Stimulated activated CD8-positive, alpha-beta memory T cell treated with anti-CD3 and anti-CD28 coated beads, Interleukin-12 subunit alpha, Interleukin-12 subunit beta, amount 100 ng/mL, for 1 hour (primary cell): ENCODE measurements at regions not wholly inside any gene's neighbourhood (a gene's known extent, or its start where the extent isn't known, plus 50 kb on each side); places are given as distances from the start of the nearest gene placed in this dataset.

Experiments
- DNase-seq: peaks from one replicate; pipeline ENCODE4 v3.0.0-alpha.2; 2020; ENCODE audit warnings: low read depth

- DNase-seq: no peak
Measured at GRCh38 chr7:22676385-22676784, 50.6 kb upstream of the IL6 start.

- no peak for DNase-seq
Measured at GRCh38 chr7:22675917-22676343, 51.1 kb upstream of the IL6 start.

- no peak for DNase-seq
Measured at GRCh38 chr7:22675421-22675820, 51.6 kb upstream of the IL6 start.

- DNase-seq: no peak
Measured at GRCh38 chr7:22672846-22673680, 53.9 kb upstream of the IL6 start.

- no peak for DNase-seq
Measured at GRCh38 chr7:22671177-22671879, 55.7 kb upstream of the IL6 start.

GRCh38 chr7:22670422-22670815 is 56.6 kb upstream of the IL6 start:
- no peak for DNase-seq

- no peak for DNase-seq
Measured at GRCh38 chr7:22669692-22670421, 57.1 kb upstream of the IL6 start.

- no peak for DNase-seq
Measured at GRCh38 chr7:22668971-22669401, 58.0 kb upstream of the IL6 start.

- no peak for DNase-seq
Measured at GRCh38 chr7:22667562-22668239, 59.3 kb upstream of the IL6 start.

- no peak for DNase-seq
Measured at GRCh38 chr7:22667187-22667561, 59.8 kb upstream of the IL6 start.

GRCh38 chr7:22666732-22667131 is 60.3 kb upstream of the IL6 start:
- no peak for DNase-seq

GRCh38 chr7:22665923-22666322 is 61.1 kb upstream of the IL6 start:
- no peak for DNase-seq

GRCh38 chr7:22664988-22665798 is 61.8 kb upstream of the IL6 start:
- no peak for DNase-seq

- no peak for DNase-seq
Measured at GRCh38 chr7:22663721-22664120, 63.3 kb upstream of the IL6 start.

GRCh38 chr7:22663357-22663718 is 63.7 kb upstream of the IL6 start:
- DNase-seq: no peak

GRCh38 chr7:22662556-22663356 is 64.2 kb upstream of the IL6 start:
- no peak for DNase-seq

GRCh38 chr7:22662036-22662435 is 65.0 kb upstream of the IL6 start:
- DNase-seq: no peak

- DNase-seq: no peak
Measured at GRCh38 chr7:22660732-22661131, 66.3 kb upstream of the IL6 start.

- no peak for DNase-seq
Measured at GRCh38 chr7:22660293-22660692, 66.7 kb upstream of the IL6 start.

- no peak for DNase-seq
Measured at GRCh38 chr7:22659741-22660140, 67.3 kb upstream of the IL6 start.

- no peak for DNase-seq
Measured at GRCh38 chr7:22658031-22658430, 69.0 kb upstream of the IL6 start.
